ENCODE measurements at regions not wholly inside any gene's neighbourhood (a gene's known extent, or its start where the extent isn't known, plus 50 kb on each side); places are given as distances from the start of the nearest gene placed in this dataset.

- no peaks in the 10 kb centered on the region for H3K4me1 ChIP-seq
- no peak overlapping the region for H3K4me3 ChIP-seq
- no peaks in the 10 kb centered on the region for H3K36me3 ChIP-seq
- intact Hi-C loops (cut with DNase I): no loop called here
- H3K27me3 ChIP-seq: no peaks in the 10 kb centered on the region
- 90 to 91% methylated on average over 2 of the region's 2 CpGs for WGBS, 2 donors
- H3K27ac ChIP-seq: no peak overlapping the region
- TF ChIP-seq EP300 (IDR thresholded peaks at IDR 0.05): no peak
- TF ChIP-seq POLR2AphosphoS5 (IDR thresholded peaks at IDR 0.05): no peak
- no peak for TF ChIP-seq POLR2A (IDR thresholded peaks at IDR 0.05)
- TF ChIP-seq CTCF (IDR thresholded peaks at IDR 0.05): no peak
- H3K9me3 ChIP-seq: no peaks in the 10 kb centered on the region
- no peak for DNase-seq
Observed at GRCh38 chr11:80637571-80637970, 1196.7 kb upstream of the TENM4 start.

DNA sequence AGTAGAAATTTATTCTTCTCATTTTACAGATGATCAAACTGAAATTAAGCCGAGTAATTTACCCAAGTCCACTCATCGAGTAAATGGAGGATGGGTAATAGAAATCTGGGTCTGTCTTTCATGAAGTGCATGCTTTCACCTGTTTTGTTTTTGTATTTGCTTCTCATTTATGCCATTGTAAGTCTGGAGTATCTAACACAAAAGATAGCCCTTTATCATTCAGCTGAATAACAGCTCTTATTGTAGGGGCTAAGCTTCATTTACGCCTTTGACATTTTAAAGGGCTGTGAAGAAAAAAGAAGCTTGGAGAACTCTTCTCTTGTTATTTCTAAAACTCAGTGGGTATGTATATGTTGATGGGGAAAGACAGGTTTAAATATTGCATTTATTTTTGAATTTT is 1196.2 kb upstream of the TENM4 start:
- Histone ChIP-seq H3K27ac (no peak overlapping the region), H3K27me3 (no peaks in the 10 kb centered on the region), H3K36me3 (no peaks in the 10 kb centered on the region), H3K4me1 (no peaks in the 10 kb centered on the region), H3K4me3 (no peak overlapping the region), H3K9me3 (no peaks in the 10 kb centered on the region)
- no peak for TF ChIP-seq EP300 (IDR thresholded peaks at IDR 0.05)
- TF ChIP-seq CTCF (IDR thresholded peaks at IDR 0.05): no peak
- TF ChIP-seq POLR2A (IDR thresholded peaks at IDR 0.05): no peak
- no peak for TF ChIP-seq POLR2AphosphoS5 (IDR thresholded peaks at IDR 0.05)
- intact Hi-C loops (cut with DNase I): no loop called here
- 95 to 96% methylated on average over 3 of the region's 3 CpGs for WGBS, 2 donors
- DNase-seq: no peak

DNA sequence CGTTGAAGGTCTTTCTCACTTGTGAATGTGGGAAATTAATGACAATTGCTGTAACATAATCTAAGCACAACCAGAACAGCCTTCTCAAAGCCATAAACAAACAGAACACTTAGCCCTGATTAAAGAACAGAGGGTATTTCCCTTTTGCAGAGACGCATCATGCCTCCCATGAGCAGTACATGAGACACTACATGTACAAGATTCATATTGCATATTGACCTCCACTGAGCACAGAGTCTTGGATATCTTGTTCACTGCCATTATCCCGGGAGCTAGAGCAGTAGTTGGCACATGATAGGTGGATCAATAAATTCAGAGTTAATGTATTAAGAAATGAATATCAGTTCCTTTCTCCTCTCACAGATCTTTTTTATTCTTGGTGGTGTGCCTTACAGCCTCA is 1194.3 kb upstream of the TENM4 start:
- intact Hi-C loops (cut with DNase I): no loop called here
- H3K4me1 ChIP-seq: no peaks in the 10 kb centered on the region
- H3K27ac ChIP-seq: no peak overlapping the region
- no peak for TF ChIP-seq EP300 (IDR thresholded peaks at IDR 0.05)
- no peak for TF ChIP-seq CTCF (IDR thresholded peaks at IDR 0.05)
- TF ChIP-seq POLR2A (IDR thresholded peaks at IDR 0.05): no peak
- TF ChIP-seq POLR2AphosphoS5 (IDR thresholded peaks at IDR 0.05): no peak
- no peak for DNase-seq
- H3K27me3 ChIP-seq: no peaks in the 10 kb centered on the region
- no peaks in the 10 kb centered on the region for H3K36me3 ChIP-seq
- H3K9me3 ChIP-seq: no peaks in the 10 kb centered on the region
- WGBS, 2 donors: 77 to 84% methylated on average over 3 of the region's 3 CpGs
- H3K4me3 ChIP-seq: no peak overlapping the region

- no peaks in the 10 kb centered on the region for H3K27me3 ChIP-seq
- H3K36me3 ChIP-seq: no peaks in the 10 kb centered on the region
- no peak for TF ChIP-seq EP300 (IDR thresholded peaks at IDR 0.05)
- TF ChIP-seq POLR2A (IDR thresholded peaks at IDR 0.05): no peak
- TF ChIP-seq POLR2AphosphoS5 (IDR thresholded peaks at IDR 0.05): no peak
- no peak for TF ChIP-seq CTCF (IDR thresholded peaks at IDR 0.05)
- DNase-seq: no peak
- no peaks in the 10 kb centered on the region for H3K9me3 ChIP-seq
- 50 to 52% methylated on average over 4 of the region's 4 CpGs for WGBS, 2 donors
- H3K27ac ChIP-seq: no peak overlapping the region
- H3K4me3 ChIP-seq: no peak overlapping the region
- intact Hi-C loops (cut with DNase I): no loop called here
- no peaks in the 10 kb centered on the region for H3K4me1 ChIP-seq
Observed at GRCh38 chr11:80632691-80633090, 1191.9 kb upstream of the TENM4 start.

DNA sequence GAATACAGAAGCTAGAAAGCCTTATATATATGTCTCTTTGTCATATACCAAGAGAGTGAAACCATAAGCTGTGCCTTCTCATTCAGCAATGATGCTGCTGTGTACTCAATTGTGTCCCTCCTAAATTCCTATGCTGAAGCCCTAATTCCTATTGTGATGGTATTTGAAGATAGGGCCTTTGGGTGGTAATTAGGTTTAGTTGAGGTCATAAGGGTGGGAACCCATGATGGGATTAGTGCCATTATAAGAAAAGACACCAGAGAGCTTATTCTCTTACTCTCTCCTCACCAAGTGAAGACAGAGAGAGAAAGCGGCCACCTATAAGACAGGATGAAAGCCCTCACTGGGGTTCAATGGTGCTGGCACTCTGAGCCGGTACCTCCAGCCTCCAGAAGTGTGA is 1191.3 kb upstream of the TENM4 start:
- no peak for TF ChIP-seq CTCF (IDR thresholded peaks at IDR 0.05)
- TF ChIP-seq POLR2AphosphoS5 (IDR thresholded peaks at IDR 0.05): no peak
- no peak for TF ChIP-seq EP300 (IDR thresholded peaks at IDR 0.05)
- no peak for TF ChIP-seq POLR2A (IDR thresholded peaks at IDR 0.05)
- no peak overlapping the region for H3K4me3 ChIP-seq
- H3K27me3 ChIP-seq: no peaks in the 10 kb centered on the region
- no peaks in the 10 kb centered on the region for H3K36me3 ChIP-seq
- no peak overlapping the region for H3K27ac ChIP-seq
- WGBS, 2 donors: 90 to 92% methylated on average over 2 of the region's 2 CpGs
- no peaks in the 10 kb centered on the region for H3K4me1 ChIP-seq
- no peaks in the 10 kb centered on the region for H3K9me3 ChIP-seq
- no peak for DNase-seq
- intact Hi-C loops (cut with DNase I): no loop called here

Measured in sigmoid colon (tissue), 6 donors.